HCT116 (cell line): ENCODE measurements at regions not wholly inside any gene's neighbourhood (a gene's known extent, or its start where the extent isn't known, plus 50 kb on each side); places are given as distances from the start of the nearest gene placed in this dataset.

Experiments used
- ATAC-seq: fragments of 200-7000 bp; cut with Tn5 transposase; 2 replicates; pipeline ENCODE4 v1.9.1; 2020; ENCODE audit warnings: mild to moderate bottlenecking, moderate library complexity
- BruUV-seq: library from RNA; stranded (reverse); fragments of 400-500 nt; replicated peaks from 2 replicates; lab custom pipeline; 2021; lab: Mats Ljungman, UMichigan
- CTCF ChIA-PET: fragments of 300-600 bp; sonication (Branson Sonifier 250); formaldehyde crosslinking; loops from one replicate; lab custom pipeline; 2021; ENCODE audit warnings: antibody characterized with exemption; lab: Charles Lee
- POLR2A ChIA-PET: fragments of 300-600, 350-600 bp; sonication (Branson Sonifier 250); formaldehyde crosslinking; loops from one replicate; lab custom pipeline; 2021; ENCODE audit warnings: antibody characterized with exemption; lab: Charles Lee
- RAD21 ChIA-PET, 2 experiments: fragments of 300-600 bp; sonication (Branson Sonifier 250); formaldehyde crosslinking; loops; one replicate each; lab custom pipeline; 2023; ENCODE audit warnings: low total read pairs in 2 of 2; ENCODE audit not compliant: uncharacterized antibody in 2 of 2, unreplicated experiment in 2 of 2, low non-redundant PET in 1 of 2; lab: Charles Lee
- DNase-seq: peaks from one replicate; pipeline ENCODE4 v3.0.0-alpha.2; 2010; ENCODE audit warnings: low read depth, low spot score
- H2AFZ ChIP-seq: fragments of 200-600 bp; shearing (Covaris generic), sonication (generic); 2 replicates; pipeline ENCODE4 v1.6.1; 2017; ENCODE audit warnings: low read depth, mixed run types, mixed read lengths, antibody characterized with exemption, low read length; ENCODE audit not compliant: poor library complexity, severe bottlenecking
- H3K27ac ChIP-seq: 2 replicates; pipeline ENCODE4 v1.5.1; 2012; ENCODE audit warnings: low read depth, low read length
- H3K27me3 ChIP-seq: fragments of 200-600 bp; sonication (generic); 2 replicates; pipeline ENCODE4 v1.6.1; 2016; ENCODE audit warnings: mixed run types, low read length, mixed read lengths; ENCODE audit not compliant: insufficient read depth
- H3K36me3 ChIP-seq, 2 experiments: fragments of 200-500 bp in 1 of 2; fragments of 200-600 bp in 1 of 2; sonication (Bioruptor generic) in 1 of 2; sonication (generic) in 1 of 2; 2 replicates each; pipeline versions ENCODE4 v1.5.1 to v1.6.1; 2014 to 2016; ENCODE audit warnings: low read length in 2 of 2, inconsistent platforms in 1 of 2, mixed read lengths in 1 of 2, mixed run types in 1 of 2; ENCODE audit not compliant: insufficient read depth in 2 of 2, control insufficient read depth in 1 of 2
- H3K4me1 ChIP-seq, 2 experiments: fragments of 200-600 bp in 1 of 2; sonication (generic) in 1 of 2; 2 replicates each; pipeline versions ENCODE4 v1.5.1 to v1.6.1; 2012 to 2017; ENCODE audit warnings: low read length in 2 of 2, inconsistent platforms in 1 of 2, mild to moderate bottlenecking in 1 of 2, mixed read lengths in 1 of 2, mixed run types in 1 of 2, moderate library complexity in 1 of 2; ENCODE audit not compliant: insufficient read depth in 2 of 2, control insufficient read depth in 1 of 2
- H3K4me2 ChIP-seq: fragments of 200-600 bp; sonication (generic); 2 replicates; pipeline ENCODE4 v1.6.1; 2017; ENCODE audit warnings: mixed run types, low read length, mixed read lengths
- H3K4me3 ChIP-seq, 2 experiments: fragments of 200-600 bp in 1 of 2; sonication (generic) in 1 of 2; replicated peaks in 1 of 2; 2 replicates each; pipeline ENCODE4 v1.5.1; 2011 to 2016; ENCODE audit warnings: low read length in 2 of 2, control low read depth in 1 of 2, low read depth in 1 of 2, mild to moderate bottlenecking in 1 of 2, mixed read lengths in 1 of 2, mixed run types in 1 of 2
- H3K79me2 ChIP-seq: fragments of 200-600 bp; sonication (generic); 2 replicates; pipeline ENCODE4 v1.6.1; 2017; ENCODE audit warnings: mild to moderate bottlenecking, mixed run types, low read length, moderate library complexity, mixed read lengths; ENCODE audit not compliant: insufficient read depth
- H3K9ac ChIP-seq: fragments of 200-600 bp; sonication (generic); 2 replicates; pipeline ENCODE4 v1.6.1; 2016; ENCODE audit warnings: low read length, mixed read lengths
- H3K9me2 ChIP-seq: fragments of 200-600 bp; sonication (generic), shearing (Covaris generic); 2 replicates; pipeline ENCODE4 v1.6.1; 2017; ENCODE audit warnings: mixed run types, mild to moderate bottlenecking, moderate library complexity; ENCODE audit not compliant: insufficient read depth
- H3K9me3 ChIP-seq, 2 experiments: fragments of 200-500 bp in 1 of 2; fragments of 200-600 bp in 1 of 2; sonication (Bioruptor generic) in 1 of 2; sonication (generic) in 1 of 2; 2 replicates each; pipeline ENCODE4 v1.6.1; 2014 to 2017; ENCODE audit warnings: low read length in 2 of 2, mixed read lengths in 2 of 2, inconsistent platforms in 1 of 2, low read depth in 1 of 2, mild to moderate bottlenecking in 1 of 2, mixed run types in 1 of 2, moderate library complexity in 1 of 2; ENCODE audit not compliant: control insufficient read depth in 1 of 2, insufficient read depth in 1 of 2
- H4K20me1 ChIP-seq: fragments of 200-600 bp; sonication (generic), shearing (Covaris generic); 2 replicates; pipeline ENCODE4 v1.6.1; 2017; ENCODE audit warnings: mixed run types, mild to moderate bottlenecking, moderate library complexity; ENCODE audit not compliant: insufficient read depth
- CBX3 ChIP-seq: IDR thresholded peaks from 2 replicates; pipeline ENCODE4 v1.6.1; 2012; ENCODE audit warnings: low read depth
- EGR1 ChIP-seq: IDR thresholded peaks from 2 replicates; pipeline ENCODE4 v1.6.1; 2012; ENCODE audit warnings: low read depth
- FOSL1 ChIP-seq: IDR thresholded peaks from 2 replicates; pipeline ENCODE4 v1.6.1; 2012; ENCODE audit warnings: low read depth
- JUND ChIP-seq: IDR thresholded peaks from 2 replicates; pipeline ENCODE4 v1.6.1; 2012
- REST ChIP-seq: IDR thresholded peaks from 2 replicates; pipeline ENCODE4 v1.6.1; 2012; ENCODE audit warnings: low read depth
- SIN3A ChIP-seq: IDR thresholded peaks from 2 replicates; pipeline ENCODE4 v1.6.1; 2012; ENCODE audit warnings: low read depth
- SP1 ChIP-seq: IDR thresholded peaks from 2 replicates; pipeline ENCODE4 v1.6.1; 2012; ENCODE audit warnings: low read depth
- SRF ChIP-seq: IDR thresholded peaks from 2 replicates; pipeline ENCODE4 v1.6.1; 2012; ENCODE audit warnings: low read depth
- YY1 ChIP-seq: IDR thresholded peaks from 2 replicates; pipeline ENCODE4 v1.6.1; 2011; ENCODE audit warnings: low read length, low read depth, moderate library complexity, mild to moderate bottlenecking; ENCODE audit not compliant: insufficient replicate concordance; ENCODE audit errors: extremely low read depth
- intact Hi-C: fragments of 100-400 bp; cut with micrococcal nuclease; formaldehyde crosslinking; loops from 2 replicates; pipeline ENCODE4 v1.10.0; 2022

- RAD21 ChIA-PET, result no interaction called here
- H3K9me3 ChIP-seq, result peaks cover 3 to 4% of the 10 kb centered on the region in 2 experiments; a peak in 2 of 4 replicates
- H2AFZ ChIP-seq, result no peak overlapping the region
- CTCF ChIA-PET, result no interaction called here
- no peaks in the 10 kb centered on the region for H4K20me1 ChIP-seq
- POLR2A ChIA-PET, result no interaction called here
- DNase-seq, result no peak
- H3K4me3 ChIP-seq, result no peak overlapping the region
- H3K4me2 ChIP-seq, result no peak overlapping the region
- TF ChIP-seq FOSL1, result no peak
- no peak for TF ChIP-seq CBX3
- no peak for TF ChIP-seq SIN3A
- no peak for TF ChIP-seq EGR1
- no peak for TF ChIP-seq SRF
- no peak for TF ChIP-seq JUND
- no peak for TF ChIP-seq REST
- TF ChIP-seq YY1, result no peak
- TF ChIP-seq SP1, result no peak
- ATAC-seq, result no peak
- H3K4me1 ChIP-seq, result no peaks in the 10 kb centered on the region
- no peak overlapping the region for H3K27ac ChIP-seq
- H3K9ac ChIP-seq, result no peak overlapping the region
- BruUV-seq, result no TSS peak
- H3K36me3 ChIP-seq, result no peaks in the 10 kb centered on the region
- no peaks in the 10 kb centered on the region for H3K9me2 ChIP-seq
- H3K27me3 ChIP-seq, result no peaks in the 10 kb centered on the region
- no peaks in the 10 kb centered on the region for H3K79me2 ChIP-seq
- intact Hi-C loops, result no loop called here
These were observed 1206.0 kb upstream of the FLRT2 start for GRCh38 chr14:84323978-84324377.
